Trophoblast cell (in vitro differentiated cells and primary cell): ENCODE measurements at regions not wholly inside any gene's neighbourhood (a gene's known extent, or its start where the extent isn't known, plus 50 kb on each side); places are given as distances from the start of the nearest gene placed in this dataset.

ENCODE experiments used
- DNase-seq, 2 donors: peaks; one replicate each; pipeline ENCODE4 v3.0.0-alpha.2; 2016
- H2AFZ ChIP-seq: 2 replicates; pipeline ENCODE4 v1.6.1; 2013; ENCODE audit warnings: low read length, moderate library complexity, mild to moderate bottlenecking; ENCODE audit not compliant: insufficient read depth, poor library complexity
- H2AK5ac ChIP-seq: 2 replicates; pipeline ENCODE4 v1.6.1; 2013; ENCODE audit warnings: mild to moderate bottlenecking, low read length
- H2BK120ac ChIP-seq: 2 replicates; pipeline ENCODE4 v1.6.1; 2013; ENCODE audit warnings: low read length, mild to moderate bottlenecking, moderate library complexity; ENCODE audit not compliant: insufficient read depth, poor library complexity
- H2BK12ac ChIP-seq: 2 replicates; pipeline ENCODE4 v1.6.1; 2013; ENCODE audit warnings: mild to moderate bottlenecking, low read length, moderate library complexity
- H2BK5ac ChIP-seq: 2 replicates; pipeline ENCODE4 v1.6.1; 2013; ENCODE audit warnings: low read length, low read depth, moderate library complexity, mild to moderate bottlenecking; ENCODE audit not compliant: poor library complexity
- H3K14ac ChIP-seq: 2 replicates; pipeline ENCODE4 v1.6.1; 2013; ENCODE audit warnings: mild to moderate bottlenecking, low read length
- H3K18ac ChIP-seq: 2 replicates; pipeline ENCODE4 v1.6.1; 2013; ENCODE audit warnings: mild to moderate bottlenecking, low read length
- H3K23ac ChIP-seq: 2 replicates; pipeline ENCODE4 v1.6.1; 2013; ENCODE audit warnings: low read length
- H3K27ac ChIP-seq: 2 replicates; pipeline ENCODE4 v1.5.1; 2013; ENCODE audit warnings: low read depth, mild to moderate bottlenecking, inconsistent platforms, low read length, moderate library complexity
- H3K27me3 ChIP-seq: 2 replicates; pipeline ENCODE4 v1.6.1; 2013; ENCODE audit warnings: inconsistent platforms, mild to moderate bottlenecking, low read length, moderate library complexity; ENCODE audit not compliant: insufficient read depth
- H3K36me3 ChIP-seq, 2 experiments: 1 replicate in 1 of 2; 2 replicates in 1 of 2; pipeline ENCODE4 v1.6.1; 2013; ENCODE audit warnings: low read length in 2 of 2, mild to moderate bottlenecking in 2 of 2, moderate library complexity in 1 of 2; ENCODE audit not compliant: insufficient read depth in 2 of 2, control insufficient read depth in 1 of 2
- H3K4ac ChIP-seq: 2 replicates; pipeline ENCODE4 v1.6.1; 2013; ENCODE audit warnings: low read depth, mild to moderate bottlenecking, low read length, moderate library complexity
- H3K4me1 ChIP-seq, 2 experiments: 1 replicate in 1 of 2; 2 replicates in 1 of 2; pipeline ENCODE4 v1.6.1; 2013; ENCODE audit warnings: low read length in 2 of 2, mild to moderate bottlenecking in 2 of 2, moderate library complexity in 1 of 2; ENCODE audit not compliant: insufficient read depth in 2 of 2, control insufficient read depth in 1 of 2
- H3K4me2 ChIP-seq: 2 replicates; pipeline ENCODE4 v1.6.1; 2013; ENCODE audit warnings: inconsistent platforms, mild to moderate bottlenecking, low read length, moderate library complexity
- H3K4me3 ChIP-seq: 2 replicates; pipeline ENCODE4 v1.5.1; 2013; ENCODE audit warnings: mild to moderate bottlenecking, low read depth, low read length, inconsistent platforms
- H3K79me1 ChIP-seq: one replicate; pipeline ENCODE4 v1.6.1; 2013; ENCODE audit warnings: low read length
- H3K79me2 ChIP-seq: 2 replicates; pipeline ENCODE4 v1.6.1; 2013; ENCODE audit warnings: low read length, mild to moderate bottlenecking; ENCODE audit not compliant: control insufficient read depth, insufficient read depth, poor library complexity
- H3K9ac ChIP-seq: 2 replicates; pipeline ENCODE4 v1.6.1; 2013; ENCODE audit warnings: mild to moderate bottlenecking, low read length
- H3K9me3 ChIP-seq: 2 replicates; pipeline ENCODE4 v1.6.1; 2013; ENCODE audit warnings: low read depth, mild to moderate bottlenecking, control low read depth, inconsistent platforms, low read length; ENCODE audit not compliant: insufficient read depth
- H4K12ac ChIP-seq: 2 replicates; pipeline ENCODE4 v1.6.1; 2013; ENCODE audit warnings: low read depth, mild to moderate bottlenecking, low read length, moderate library complexity
- H4K8ac ChIP-seq: 2 replicates; pipeline ENCODE4 v1.6.1; 2013; ENCODE audit warnings: low read depth, mild to moderate bottlenecking, low read length, moderate library complexity
- H4K91ac ChIP-seq: one replicate; pipeline ENCODE4 v1.6.1; 2013; ENCODE audit warnings: low read depth, mild to moderate bottlenecking, low read length, moderate library complexity
- WGBS: extraction: QIAGEN DNeasy Blood & Tissue Kit; methylation state at CpG from one replicate; pipeline ENCODE4 v1.1.7; 2013; ENCODE audit warnings: missing lambda C conversion rate; ENCODE audit not compliant: insufficient read length, insufficient coverage; ENCODE audit errors: extremely low coverage; 5-methylcytosine and 5-hydroxymethylcytosine counted together

GRCh38 chr20:20806121-20807095 lies 94.0 kb upstream of the RALGAPA2 start:
- H3K4ac ChIP-seq, result no peak overlapping the region
- no peak overlapping the region for H2BK12ac ChIP-seq
- no peak for DNase-seq
- no peaks in the 10 kb centered on the region for H3K27me3 ChIP-seq
- no peak overlapping the region for H2AK5ac ChIP-seq
- H3K79me2 ChIP-seq, result no peaks in the 10 kb centered on the region
- no peaks in the 10 kb centered on the region for H3K79me1 ChIP-seq
- H2BK120ac ChIP-seq, result no peak overlapping the region
- H4K12ac ChIP-seq, result no peak overlapping the region
- no peak overlapping the region for H4K91ac ChIP-seq
- peaks cover 6% of the 10 kb centered on the region for H3K9me3 ChIP-seq
- H3K14ac ChIP-seq, result no peak overlapping the region
- H2AFZ ChIP-seq, result no peak overlapping the region
- H3K4me3 ChIP-seq, result no peak overlapping the region
- H3K4me1 ChIP-seq, result no peaks in the 10 kb centered on the region
- no peak overlapping the region for H3K27ac ChIP-seq
- H2BK5ac ChIP-seq, result no peak overlapping the region
- WGBS, result no CpG with 5 or more reads among the region's 12 CpGs
- no peak overlapping the region for H3K4me2 ChIP-seq
- H3K36me3 ChIP-seq, result no peaks in the 10 kb centered on the region
- no peak overlapping the region for H3K9ac ChIP-seq
- no peak overlapping the region for H3K18ac ChIP-seq
- no peak overlapping the region for H4K8ac ChIP-seq
- no peak overlapping the region for H3K23ac ChIP-seq

DNA sequence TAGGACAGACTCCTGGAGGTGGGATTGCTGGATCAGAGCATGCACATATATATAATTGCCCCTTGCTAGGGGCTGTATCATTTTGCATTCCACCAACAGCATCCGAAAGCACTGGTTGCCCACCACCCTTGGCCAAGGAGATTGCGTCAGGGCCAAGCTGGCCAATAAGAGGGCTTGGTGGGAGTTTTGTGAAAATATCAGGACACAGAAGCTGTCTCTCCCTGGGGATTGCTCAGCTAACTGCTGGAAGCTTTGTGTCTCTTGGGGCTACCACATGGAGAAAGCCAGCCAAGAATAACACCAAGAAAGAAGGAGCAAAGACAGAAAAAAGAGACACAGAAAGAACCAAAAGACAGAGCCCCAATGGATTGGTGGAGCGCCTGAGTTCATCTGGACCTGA lies 90.6 kb upstream of the RALGAPA2 start:
- Histone ChIP-seq H3K9me3 (peaks cover 6% of the 10 kb centered on the region), H3K79me1 (no peaks in the 10 kb centered on the region), H3K4me2 (no peak overlapping the region), H3K36me3 (no peaks in the 10 kb centered on the region), H2BK5ac (no peak overlapping the region), H2BK12ac (no peak overlapping the region), H3K27ac (no peak overlapping the region), H4K12ac (no peak overlapping the region), H2AFZ (no peak overlapping the region), H3K14ac (no peak overlapping the region), H3K4ac (no peak overlapping the region), H3K4me3 (no peak overlapping the region), H2BK120ac (no peak overlapping the region), H3K4me1 (no peaks in the 10 kb centered on the region), H4K91ac (no peak overlapping the region), H4K8ac (no peak overlapping the region), H3K27me3 (no peaks in the 10 kb centered on the region), H3K9ac (no peak overlapping the region), H3K23ac (no peak overlapping the region), H2AK5ac (no peak overlapping the region), H3K18ac (no peak overlapping the region), H3K79me2 (no peaks in the 10 kb centered on the region)
- no CpG with 5 or more reads among the region's 3 CpGs for WGBS
- no peak for DNase-seq

GRCh38 chr20:20802328-20802727 lies 89.9 kb upstream of the RALGAPA2 start:
- no peak overlapping the region for H2BK5ac ChIP-seq
- no peak overlapping the region for H3K27ac ChIP-seq
- H3K14ac ChIP-seq, result no peak overlapping the region
- no peak overlapping the region for H4K12ac ChIP-seq
- no peaks in the 10 kb centered on the region for H3K36me3 ChIP-seq
- no peaks in the 10 kb centered on the region for H3K27me3 ChIP-seq
- no peak overlapping the region for H3K23ac ChIP-seq
- H2BK12ac ChIP-seq, result no peak overlapping the region
- H3K9me3 ChIP-seq, result peaks cover 6% of the 10 kb centered on the region
- no peak overlapping the region for H3K4me3 ChIP-seq
- WGBS, result no CpG with 5 or more reads among the region's 3 CpGs
- no peaks in the 10 kb centered on the region for H3K79me2 ChIP-seq
- H3K4me1 ChIP-seq, result no peaks in the 10 kb centered on the region
- no peak overlapping the region for H4K8ac ChIP-seq
- no peak overlapping the region for H3K18ac ChIP-seq
- no peaks in the 10 kb centered on the region for H3K79me1 ChIP-seq
- no peak overlapping the region for H2AFZ ChIP-seq
- H2BK120ac ChIP-seq, result no peak overlapping the region
- no peak overlapping the region for H4K91ac ChIP-seq
- no peak for DNase-seq
- H3K4me2 ChIP-seq, result no peak overlapping the region
- no peak overlapping the region for H3K9ac ChIP-seq
- no peak overlapping the region for H3K4ac ChIP-seq
- no peak overlapping the region for H2AK5ac ChIP-seq

GRCh38 chr20:20799716-20800312 lies 87.4 kb upstream of the RALGAPA2 start:
- Histone ChIP-seq H2BK12ac (no peak overlapping the region), H3K4me2 (no peak overlapping the region), H3K27ac (no peak overlapping the region), H3K79me2 (no peaks in the 10 kb centered on the region), H3K4ac (no peak overlapping the region), H4K91ac (no peak overlapping the region), H2BK120ac (no peak overlapping the region), H3K9me3 (peaks cover 4% of the 10 kb centered on the region), H3K4me1 (no peaks in the 10 kb centered on the region), H3K36me3 (no peaks in the 10 kb centered on the region), H3K14ac (no peak overlapping the region), H3K23ac (no peak overlapping the region), H3K79me1 (no peaks in the 10 kb centered on the region), H4K8ac (no peak overlapping the region), H3K9ac (no peak overlapping the region), H3K4me3 (no peak overlapping the region), H2AFZ (no peak overlapping the region), H4K12ac (no peak overlapping the region), H3K27me3 (no peaks in the 10 kb centered on the region), H2AK5ac (no peak overlapping the region), H3K18ac (no peak overlapping the region), H2BK5ac (no peak overlapping the region)
- WGBS, result no CpG with 5 or more reads among the region's 6 CpGs
- no peak for DNase-seq
